OCI-LY7 (cell line): ENCODE measurements at regions not wholly inside any gene's neighbourhood (a gene's known extent, or its start where the extent isn't known, plus 50 kb on each side); places are given as distances from the start of the nearest gene placed in this dataset.

Experiments
- BruUV-seq: library from RNA; stranded (reverse); fragments of 400-500 nt; replicated peaks from 2 replicates; lab custom pipeline; 2021; lab: Mats Ljungman, UMichigan
- CTCF ChIA-PET: fragments of 300-600 bp; sonication (Branson Sonifier 250); formaldehyde crosslinking; loops from one replicate; lab custom pipeline; 2022; ENCODE audit warnings: antibody characterized with exemption; ENCODE audit not compliant: unreplicated experiment; lab: Charles Lee
- POLR2A ChIA-PET: fragments of 300-600 bp; sonication (Branson Sonifier 250); formaldehyde crosslinking; loops from one replicate; lab custom pipeline; 2022; ENCODE audit warnings: antibody characterized with exemption; lab: Charles Lee
- DNase-seq: peaks from one replicate; pipeline ENCODE4 v3.0.0-alpha.2; 2015; ENCODE audit warnings: low spot score
- H2AFZ ChIP-seq: fragments of 200-600 bp; sonication (generic), shearing (Covaris generic); 2 replicates; pipeline ENCODE4 v1.6.1; 2014; ENCODE audit warnings: mild to moderate bottlenecking, antibody characterized with exemption, low read length, moderate library complexity
- H3K27ac ChIP-seq: fragments of 200-600 bp; sonication (generic); 2 replicates; pipeline ENCODE4 v1.5.1; 2014; ENCODE audit warnings: mixed run types, low read depth, mild to moderate bottlenecking, moderate library complexity, low read length, inconsistent platforms; ENCODE audit not compliant: poor library complexity, severe bottlenecking
- H3K36me3 ChIP-seq: fragments of 200-600 bp; sonication (generic); 2 replicates; pipeline ENCODE4 v1.6.1; 2014; ENCODE audit warnings: mild to moderate bottlenecking, antibody characterized with exemption, low read length, moderate library complexity, mixed read lengths; ENCODE audit not compliant: insufficient read depth
- H3K4me1 ChIP-seq: fragments of 200-600 bp; sonication (generic); 2 replicates; pipeline ENCODE4 v1.5.1; 2014; ENCODE audit warnings: mild to moderate bottlenecking, low read length; ENCODE audit not compliant: insufficient read depth, poor library complexity, severe bottlenecking
- H3K4me2 ChIP-seq: fragments of 200-600 bp; sonication (generic); 2 replicates; pipeline ENCODE4 v1.6.1; 2014; ENCODE audit warnings: mild to moderate bottlenecking, low read length
- H3K4me3 ChIP-seq: fragments of 200-600 bp; sonication (generic); 2 replicates; pipeline ENCODE4 v1.5.1; 2014; ENCODE audit warnings: mild to moderate bottlenecking, low read depth, low read length; ENCODE audit not compliant: poor library complexity, severe bottlenecking
- H3K79me2 ChIP-seq: fragments of 200-600 bp; sonication (generic); 2 replicates; pipeline ENCODE4 v1.6.1; 2016; ENCODE audit warnings: low read depth, mild to moderate bottlenecking, low read length, moderate library complexity, mixed read lengths; ENCODE audit not compliant: insufficient read depth
- H3K9me2 ChIP-seq: fragments of 200-600 bp; sonication (generic); 2 replicates; pipeline ENCODE4 v1.6.1; 2016; ENCODE audit warnings: mild to moderate bottlenecking, low read length, mixed read lengths; ENCODE audit not compliant: insufficient read depth
- H3K9me3 ChIP-seq: fragments of 200-600 bp; sonication (generic); 2 replicates; pipeline ENCODE4 v1.6.1; 2014; ENCODE audit warnings: mild to moderate bottlenecking, mixed run types, low read length, mixed read lengths
- H4K20me1 ChIP-seq: fragments of 200-600 bp; sonication (generic); 2 replicates; pipeline ENCODE4 v1.6.1; 2014; ENCODE audit warnings: mild to moderate bottlenecking, antibody characterized with exemption, low read length, moderate library complexity, mixed read lengths; ENCODE audit not compliant: insufficient read depth
- EZH2phosphoT487 ChIP-seq: fragments of 200-600 bp; sonication (generic); IDR thresholded peaks from 2 replicates; pipeline ENCODE4 v1.6.1; 2018; ENCODE audit warnings: low read depth, borderline replicate concordance, mild to moderate bottlenecking, mixed run types, antibody characterized with exemption, low read length, moderate library complexity, mixed read lengths
- intact Hi-C: fragments of 100-400 bp; cut with micrococcal nuclease; formaldehyde crosslinking; loops from one replicate; pipeline ENCODE4 v1.10.0; 2022; ENCODE audit not compliant: unreplicated experiment
- TF ChIP-seq, protein P1 (sequence below): fragments of 200-600 bp; sonication (generic); conservative IDR thresholded peaks from 2 replicates; pipeline ENCODE4 v1.5.1; 2014; ENCODE audit warnings: mild to moderate bottlenecking, antibody characterized with exemption, low read length, moderate library complexity, mixed read lengths

DNA sequence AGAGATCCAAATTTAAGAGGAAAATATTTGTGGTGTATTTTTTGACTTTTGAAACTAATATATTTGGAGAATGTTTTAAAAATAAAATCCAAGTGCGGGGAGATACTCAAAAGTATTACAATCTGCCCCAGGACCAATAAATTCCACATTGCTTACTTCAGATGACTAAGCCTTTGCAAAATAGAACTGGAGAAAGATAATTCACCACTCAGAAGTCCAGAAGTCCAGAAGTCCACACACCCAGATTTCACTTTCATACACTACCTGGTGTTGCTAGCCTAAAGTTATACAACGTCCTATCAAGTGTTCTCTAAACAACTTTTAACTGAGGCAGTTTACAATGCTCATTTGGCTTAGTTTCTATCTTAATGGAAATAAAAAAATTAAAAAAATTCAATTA is 487.0 kb upstream of the SEMA3D start:
- H4K20me1 ChIP-seq = no peaks in the 10 kb centered on the region
- H3K79me2 ChIP-seq = no peaks in the 10 kb centered on the region
- H3K4me1 ChIP-seq = no peaks in the 10 kb centered on the region
- no TSS peak for BruUV-seq
- DNase-seq = no peak
- ChIA-PET POLR2A (interaction anchor here (0.6 kb wide), 1 partner anchor 229 kb away, joined by 3 read pairs; no protein-coding TSS in a partner anchor), CTCF (no interaction called here)
- H3K27ac ChIP-seq = no peak overlapping the region
- no peaks in the 10 kb centered on the region for H3K36me3 ChIP-seq
- H3K9me2 ChIP-seq = no peaks in the 10 kb centered on the region
- TF ChIP-seq, protein P1, sequence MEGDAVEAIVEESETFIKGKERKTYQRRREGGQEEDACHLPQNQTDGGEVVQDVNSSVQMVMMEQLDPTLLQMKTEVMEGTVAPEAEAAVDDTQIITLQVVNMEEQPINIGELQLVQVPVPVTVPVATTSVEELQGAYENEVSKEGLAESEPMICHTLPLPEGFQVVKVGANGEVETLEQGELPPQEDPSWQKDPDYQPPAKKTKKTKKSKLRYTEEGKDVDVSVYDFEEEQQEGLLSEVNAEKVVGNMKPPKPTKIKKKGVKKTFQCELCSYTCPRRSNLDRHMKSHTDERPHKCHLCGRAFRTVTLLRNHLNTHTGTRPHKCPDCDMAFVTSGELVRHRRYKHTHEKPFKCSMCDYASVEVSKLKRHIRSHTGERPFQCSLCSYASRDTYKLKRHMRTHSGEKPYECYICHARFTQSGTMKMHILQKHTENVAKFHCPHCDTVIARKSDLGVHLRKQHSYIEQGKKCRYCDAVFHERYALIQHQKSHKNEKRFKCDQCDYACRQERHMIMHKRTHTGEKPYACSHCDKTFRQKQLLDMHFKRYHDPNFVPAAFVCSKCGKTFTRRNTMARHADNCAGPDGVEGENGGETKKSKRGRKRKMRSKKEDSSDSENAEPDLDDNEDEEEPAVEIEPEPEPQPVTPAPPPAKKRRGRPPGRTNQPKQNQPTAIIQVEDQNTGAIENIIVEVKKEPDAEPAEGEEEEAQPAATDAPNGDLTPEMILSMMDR = no peak
- no peak for TF ChIP-seq EZH2phosphoT487
- H3K4me3 ChIP-seq = no peak overlapping the region
- no peak overlapping the region for H2AFZ ChIP-seq
- intact Hi-C loops = no loop called here
- no peak overlapping the region for H3K4me2 ChIP-seq
- H3K9me3 ChIP-seq = no peaks in the 10 kb centered on the region

DNA sequence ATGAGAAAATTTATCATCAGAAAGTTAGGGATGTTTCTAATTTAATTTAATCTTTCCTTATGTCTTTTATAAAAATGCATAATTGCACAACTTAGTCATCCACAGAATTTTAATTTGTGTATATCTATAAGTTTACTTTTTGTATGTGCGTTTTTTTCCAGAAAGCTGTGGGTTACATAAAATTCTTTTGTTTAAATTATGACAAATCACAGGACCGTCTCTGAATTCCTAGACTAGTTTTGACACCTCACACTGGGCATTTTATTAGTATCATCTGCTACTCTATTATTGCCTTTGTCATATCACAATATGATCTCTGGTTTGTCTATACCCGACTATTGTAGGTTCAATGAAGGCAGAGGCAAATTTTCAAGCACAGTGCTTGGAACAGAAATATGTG is 482.4 kb upstream of the SEMA3D start:
- DNase-seq = no peak
- Histone ChIP-seq H3K4me2 (no peak overlapping the region), H3K9me3 (no peaks in the 10 kb centered on the region), H4K20me1 (no peaks in the 10 kb centered on the region), H2AFZ (no peak overlapping the region), H3K4me1 (no peaks in the 10 kb centered on the region), H3K9me2 (no peaks in the 10 kb centered on the region), H3K36me3 (no peaks in the 10 kb centered on the region), H3K79me2 (no peaks in the 10 kb centered on the region), H3K4me3 (no peak overlapping the region), H3K27ac (no peak overlapping the region)
- TF ChIP-seq, protein P1 = no peak
- no peak for TF ChIP-seq EZH2phosphoT487
- ChIA-PET POLR2A (no interaction called here), CTCF (no interaction called here)
- no TSS peak for BruUV-seq
- intact Hi-C loops = no loop called here

DNA sequence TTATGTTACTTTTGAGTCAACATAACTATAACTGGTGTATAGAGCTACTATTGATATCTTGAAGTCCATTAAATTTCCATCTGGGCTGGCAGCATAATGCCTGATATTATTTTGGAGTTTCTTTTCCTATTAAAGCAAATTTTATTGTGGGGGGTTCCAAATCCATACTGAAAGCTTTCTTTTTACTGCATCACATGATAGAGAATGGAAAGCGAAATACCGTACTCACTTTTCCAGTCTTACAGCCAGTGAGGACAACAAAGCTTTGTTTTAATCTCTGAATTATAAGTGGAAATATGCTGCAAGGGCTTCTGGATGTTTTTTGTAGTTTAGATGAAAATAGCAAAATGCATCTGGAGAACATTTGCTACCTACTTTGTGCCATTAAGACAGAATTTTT is 477.5 kb upstream of the SEMA3D start:
- BruUV-seq = no TSS peak
- TF ChIP-seq, protein P1 = no peak
- TF ChIP-seq EZH2phosphoT487 = no peak
- Histone ChIP-seq H2AFZ (no peak overlapping the region), H3K9me3 (no peaks in the 10 kb centered on the region), H3K36me3 (no peaks in the 10 kb centered on the region), H3K79me2 (no peaks in the 10 kb centered on the region), H3K9me2 (no peaks in the 10 kb centered on the region), H3K27ac (no peak overlapping the region), H3K4me2 (no peak overlapping the region), H3K4me3 (no peak overlapping the region), H3K4me1 (no peaks in the 10 kb centered on the region), H4K20me1 (no peaks in the 10 kb centered on the region)
- ChIA-PET CTCF (no interaction called here), POLR2A (interaction anchor here (0.6 to 1.4 kb wide), 2 partner anchors 10 to 32 kb away, joined by 4 read pairs; no protein-coding TSS in a partner anchor)
- intact Hi-C loops = no loop called here
- no peak for DNase-seq
